Activated naive CD4-positive, alpha-beta T cell treated with anti-CD3 and anti-CD28 coated beads, Interleukin-2, amount 50 U/mL, for 72 hours (primary cell): ENCODE measurements at regions not wholly inside any gene's neighbourhood (a gene's known extent, or its start where the extent isn't known, plus 50 kb on each side); places are given as distances from the start of the nearest gene placed in this dataset.

Experiments
- ATAC-seq, 2 donors: fragments of 150-1000 bp; cut with Tn5 transposase; 2 replicates each; pipeline ENCODE4 v1.10.0; 2021; ENCODE audit warnings: mild to moderate bottlenecking in 2 of 2, moderate library complexity in 2 of 2
- DNase-seq, 2 donors: peaks; one replicate each; pipeline ENCODE4 v3.0.0; 2021 to 2022; ENCODE audit warnings: low spot score in 2 of 2
- H3K27ac Mint-ChIP-seq, 2 donors: one replicate each; pipeline ENCODE4 v1.8.0; 2022; ENCODE audit warnings: mild to moderate bottlenecking in 2 of 2, mixed read lengths in 2 of 2
- H3K36me3 Mint-ChIP-seq, 2 donors: one replicate each; pipeline ENCODE4 v1.8.0; 2022; ENCODE audit warnings: mixed read lengths in 2 of 2
- H3K9me3 Mint-ChIP-seq, 2 donors: one replicate each; pipeline ENCODE4 v1.8.0; 2022; ENCODE audit warnings: mixed read lengths in 2 of 2

- ATAC-seq (no peak), DNase-seq (no peak)
- no peaks in the 10 kb centered on the region for H3K36me3 Mint-ChIP-seq
- no peaks in the 10 kb centered on the region for H3K9me3 Mint-ChIP-seq
- H3K27ac Mint-ChIP-seq: no peak overlapping the region
These were observed 50.0 kb upstream of the COL18A1 start for GRCh38 chr21:45354970-45355369.
